ENCODE measurements at regions not wholly inside any gene's neighbourhood (a gene's known extent, or its start where the extent isn't known, plus 50 kb on each side); places are given as distances from the start of the nearest gene placed in this dataset.

GRCh38 chr1:4133939-4134321, 233.9 kb upstream of the C1orf174 start:
- Histone ChIP-seq H3K9me1 (ENCODE audit: insufficient read depth, low read length) (no peaks in the 10 kb centered on the region), H2BK15ac (ENCODE audit: low read depth, low read length) (no peak overlapping the region), H3K14ac (replicated peaks; ENCODE audit: low read depth, low read length) (no peak overlapping the region), H3K18ac (ENCODE audit: low read depth, low read length) (no peak overlapping the region), H3K23ac (ENCODE audit: low read depth, low read length) (no peak overlapping the region), H3K56ac (ENCODE audit: extremely low read depth, insufficient read depth, low read length) (no peak overlapping the region), H3K9ac (ENCODE audit: low read depth, low read length) (no peak overlapping the region), H4K5ac (ENCODE audit: low read depth, low read length) (no peak overlapping the region), H3K4me3 (ENCODE audit: insufficient read depth, low read depth, low read length) (no peak overlapping the region), H3K4ac (ENCODE audit: low read depth, low read length) (no peak overlapping the region), H3K27ac (ENCODE audit: insufficient read depth, low read length) (no peak overlapping the region), H3K4me2 (ENCODE audit: low read depth, low read length) (no peak overlapping the region), H3K79me1 (ENCODE audit: low read depth in 1 of 2, low read length in 2 of 2) (no peaks in the 10 kb centered on the region), H2AFZ (replicated peaks; ENCODE audit: low read length, poor library complexity) (no peak overlapping the region), H3K4me1 (ENCODE audit: control insufficient read depth, insufficient read depth, low read length) (no peaks in the 10 kb centered on the region), H4K91ac (ENCODE audit: insufficient read depth, low read depth, low read length) (no peak overlapping the region), H4K8ac (ENCODE audit: low read depth in 2 of 2, low read length in 2 of 2) (no peak overlapping the region), H2BK20ac (ENCODE audit: low read depth, low read length) (no peak overlapping the region), H2BK120ac (ENCODE audit: low read depth, low read length) (no peak overlapping the region), H4K20me1 (ENCODE audit: insufficient read depth, low read length) (no peaks in the 10 kb centered on the region), H2BK5ac (ENCODE audit: low read depth, low read length, poor library complexity, severe bottlenecking) (no peak overlapping the region), H3K36me3 (ENCODE audit: control insufficient read depth, insufficient read depth, low read length) (no peaks in the 10 kb centered on the region), H3K9me3 (ENCODE audit: control insufficient read depth, insufficient read depth, low read length) (peaks cover 54% of the 10 kb centered on the region), H3K27me3 (ENCODE audit: control insufficient read depth, insufficient read depth, low read length) (no peaks in the 10 kb centered on the region), H2AK9ac (replicated peaks; ENCODE audit: low read depth, low read length, poor library complexity) (no peak overlapping the region), H2AK5ac (ENCODE audit: low read depth, low read length) (no peak overlapping the region)
- POLR2A ChIA-PET (ENCODE audit: unreplicated experiment), result no interaction called here
- in situ Hi-C loops (cut with MboI; ENCODE audit: low sequenced_read_pairs) (no loop called here), intact Hi-C loops (cut with micrococcal nuclease) (no loop called here), dilution Hi-C loops (cut with HindIII; ENCODE audit: low sequenced_read_pairs, unreplicated experiment) (no loop called here)
- ATAC-seq (ENCODE audit: low read depth) (no peak), DNase-seq (no peak)
- 40% methylated on average over 1 of the region's 9 CpGs; no CpG with 5 or more reads in 1 of the 2 experiments for WGBS, 2 experiments (ENCODE audit: extremely low coverage in 2 of 2, insufficient read length in 1 of 2)
- no TSS peak for BruUV-seq (replicated peaks)
- CTCF ChIA-PET, result no interaction called here
- no peak for TF ChIP-seq NFE2L2 (IDR thresholded peaks at IDR 0.05; ENCODE audit: low read depth, low read length)
- TF ChIP-seq POLR2A (IDR thresholded peaks at IDR 0.05; ENCODE audit: low read depth, low read length), result no peak
- TF ChIP-seq MXI1 (IDR thresholded peaks at IDR 0.05; ENCODE audit: borderline replicate concordance, low read depth, low read length), result no peak
- no peak for TF ChIP-seq USF2 (IDR thresholded peaks at IDR 0.05; ENCODE audit: low read depth, low read length)
- no peak for TF ChIP-seq BHLHE40 (IDR thresholded peaks at IDR 0.05; ENCODE audit: low read depth, low read length)
- TF ChIP-seq ELK1 (IDR thresholded peaks at IDR 0.05; ENCODE audit: borderline replicate concordance, low read depth, low read length), result no peak
- TF ChIP-seq CTCF (conservative IDR thresholded peaks at IDR 0.05; ENCODE audit: low read depth, low read length), result no peak
- TF ChIP-seq SMC3 (IDR thresholded peaks at IDR 0.05; ENCODE audit: low read depth, low read length), result no peak
- TF ChIP-seq CEBPB (IDR thresholded peaks at IDR 0.05; ENCODE audit: low read depth, low read length), result no peak
- no peak for TF ChIP-seq RCOR1 (IDR thresholded peaks at IDR 0.05; ENCODE audit: insufficient replicate concordance, low read length)
- TF ChIP-seq RFX5 (IDR thresholded peaks at IDR 0.05; ENCODE audit: low read depth, low read length), result no peak
- no peak for TF ChIP-seq MAZ (IDR thresholded peaks at IDR 0.05; ENCODE audit: borderline replicate concordance, low read depth, low read length)
- TF ChIP-seq CHD1 (IDR thresholded peaks at IDR 0.05; ENCODE audit: low read depth, low read length), result no peak
- TF ChIP-seq MAFK (IDR thresholded peaks at IDR 0.05; ENCODE audit: low read depth, low read length), result no peak
- no peak for TF ChIP-seq RAD21 (IDR thresholded peaks at IDR 0.05; ENCODE audit: low read length)
- TF ChIP-seq FOS (IDR thresholded peaks at IDR 0.05; ENCODE audit: low read depth, low read length), result no peak
